Gastrocnemius medialis (tissue), 4 donors: ENCODE measurements at regions not wholly inside any gene's neighbourhood (a gene's known extent, or its start where the extent isn't known, plus 50 kb on each side); places are given as distances from the start of the nearest gene placed in this dataset.
"Not testable (repeated sequence)": the region's sequence is repeated elsewhere in the genome, so short reads cannot be mapped to it uniquely, and the experiment has no call there.

Experiments
- ATAC-seq, 2 donors: fragments of 150-250 bp; one replicate each; pipeline ENCODE4 v1.9.1; 2016
- DNase-seq, 2 donors: peaks; one replicate each; pipeline ENCODE4 v3.0.0-alpha.2; 2019
- H3K27ac ChIP-seq, 4 donors: fragments of 200-600 bp; sonication (generic); 1 replicate in 1 of 4; 2 replicates in 3 of 4; pipeline ENCODE4 v1.5.1; 2016 to 2018; ENCODE audit warnings: mild to moderate bottlenecking in 2 of 4, moderate library complexity in 1 of 4
- H3K27me3 ChIP-seq, 3 donors: fragments of 200-600 bp; sonication (generic) in 2 of 3; 1 replicate in 1 of 3; 2 replicates in 2 of 3; pipeline versions ENCODE4 v1.5.1 to v1.6.0; 2016 to 2019; ENCODE audit warnings: mild to moderate bottlenecking in 1 of 3, moderate library complexity in 1 of 3
- H3K36me3 ChIP-seq, 2 donors: fragments of 200-600 bp; sonication (generic) in 1 of 2; one replicate each; pipeline ENCODE4 v1.5.1; 2017 to 2018
- H3K4me1 ChIP-seq, 2 donors: fragments of 200-600 bp; sonication (generic) in 1 of 2; one replicate each; pipeline ENCODE4 v1.5.1; 2016 to 2017; ENCODE audit warnings: mild to moderate bottlenecking in 2 of 2
- H3K4me3 ChIP-seq, 4 donors: fragments of 200-600 bp; sonication (generic) in 3 of 4; 1 replicate in 1 of 4; 2 replicates in 3 of 4; pipeline ENCODE4 v1.5.1; 2016 to 2019; ENCODE audit warnings: mild to moderate bottlenecking in 2 of 4
- H3K9me3 ChIP-seq, 3 donors: fragments of 200-600 bp; sonication (generic) in 2 of 3; 1 replicate in 1 of 3; 2 replicates in 2 of 3; pipeline ENCODE4 v1.5.1; 2016 to 2019
- POLR2A ChIP-seq, 2 donors: fragments of 450-650 bp; IDR thresholded peaks; one replicate each; pipeline ENCODE4 v1.6.1; 2017; ENCODE audit warnings: antibody characterized with exemption in 2 of 2, mild to moderate bottlenecking in 2 of 2, moderate library complexity in 2 of 2
- in situ Hi-C, 4 donors: fragments of 200-750 bp; cut with MboI; loops; one replicate each; pipeline versions ENCODE4 v1.15.0 to v1.8.0; 2017; ENCODE audit warnings: low sequenced_read_pairs in 4 of 4
- intact Hi-C: fragments of 100-400 bp; cut with DNase I; formaldehyde crosslinking; loops from one replicate; pipeline ENCODE4 v1.15.1; 2023; ENCODE audit warnings: low total_unique reads
- TF ChIP-seq, protein P1 (sequence below), 5 experiments: fragments of 450-650 bp in 3 of 5; fragments of 200-600 bp in 2 of 5; sonication (generic) in 2 of 5; IDR thresholded peaks in 4 of 5; conservative IDR thresholded peaks in 1 of 5; 1 replicate in 4 of 5; 2 replicates in 1 of 5; pipeline ENCODE4 v1.5.1; 2016 to 2019; ENCODE audit warnings: antibody characterized with exemption in 5 of 5, mild to moderate bottlenecking in 3 of 5, moderate library complexity in 3 of 5

DNA sequence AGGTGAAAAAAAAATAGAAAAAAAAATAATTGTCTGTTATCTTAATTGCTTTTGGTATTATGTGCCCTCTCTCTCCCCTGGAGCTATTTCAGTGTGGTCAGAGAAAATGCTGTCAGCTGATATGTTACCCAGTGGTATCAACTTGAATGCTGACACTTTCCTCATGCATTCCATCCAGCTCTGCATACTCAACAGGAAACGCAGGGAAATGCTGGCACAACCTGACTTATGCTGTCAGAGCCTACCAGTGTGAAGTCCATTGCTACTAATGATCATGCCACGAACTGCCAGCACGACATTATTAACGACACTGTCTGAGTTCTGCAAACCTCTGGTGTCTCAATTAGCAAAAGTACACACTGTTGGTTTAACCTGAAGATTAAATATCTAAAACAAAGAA lies 182.8 kb downstream of the ZWINT start:
- Histone ChIP-seq H3K36me3 (no peaks in the 10 kb centered on the region), H3K27me3 (no peaks in the 10 kb centered on the region), H3K27ac (no peak overlapping the region), H3K9me3 (no peaks in the 10 kb centered on the region), H3K4me1 (no peaks in the 10 kb centered on the region), H3K4me3 (no peak overlapping the region)
- intact Hi-C loops (no loop called here), in situ Hi-C loops (no loop called here)
- DNase-seq = no peak
- no peak for ATAC-seq
- no peak for TF ChIP-seq POLR2A (IDR thresholded peaks at IDR 0.05)
- TF ChIP-seq, protein P1, sequence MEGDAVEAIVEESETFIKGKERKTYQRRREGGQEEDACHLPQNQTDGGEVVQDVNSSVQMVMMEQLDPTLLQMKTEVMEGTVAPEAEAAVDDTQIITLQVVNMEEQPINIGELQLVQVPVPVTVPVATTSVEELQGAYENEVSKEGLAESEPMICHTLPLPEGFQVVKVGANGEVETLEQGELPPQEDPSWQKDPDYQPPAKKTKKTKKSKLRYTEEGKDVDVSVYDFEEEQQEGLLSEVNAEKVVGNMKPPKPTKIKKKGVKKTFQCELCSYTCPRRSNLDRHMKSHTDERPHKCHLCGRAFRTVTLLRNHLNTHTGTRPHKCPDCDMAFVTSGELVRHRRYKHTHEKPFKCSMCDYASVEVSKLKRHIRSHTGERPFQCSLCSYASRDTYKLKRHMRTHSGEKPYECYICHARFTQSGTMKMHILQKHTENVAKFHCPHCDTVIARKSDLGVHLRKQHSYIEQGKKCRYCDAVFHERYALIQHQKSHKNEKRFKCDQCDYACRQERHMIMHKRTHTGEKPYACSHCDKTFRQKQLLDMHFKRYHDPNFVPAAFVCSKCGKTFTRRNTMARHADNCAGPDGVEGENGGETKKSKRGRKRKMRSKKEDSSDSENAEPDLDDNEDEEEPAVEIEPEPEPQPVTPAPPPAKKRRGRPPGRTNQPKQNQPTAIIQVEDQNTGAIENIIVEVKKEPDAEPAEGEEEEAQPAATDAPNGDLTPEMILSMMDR (IDR thresholded peaks at IDR 0.05 in 4 of 5, conservative IDR thresholded peaks at IDR 0.05 in 1 of 5) = no peak

DNA sequence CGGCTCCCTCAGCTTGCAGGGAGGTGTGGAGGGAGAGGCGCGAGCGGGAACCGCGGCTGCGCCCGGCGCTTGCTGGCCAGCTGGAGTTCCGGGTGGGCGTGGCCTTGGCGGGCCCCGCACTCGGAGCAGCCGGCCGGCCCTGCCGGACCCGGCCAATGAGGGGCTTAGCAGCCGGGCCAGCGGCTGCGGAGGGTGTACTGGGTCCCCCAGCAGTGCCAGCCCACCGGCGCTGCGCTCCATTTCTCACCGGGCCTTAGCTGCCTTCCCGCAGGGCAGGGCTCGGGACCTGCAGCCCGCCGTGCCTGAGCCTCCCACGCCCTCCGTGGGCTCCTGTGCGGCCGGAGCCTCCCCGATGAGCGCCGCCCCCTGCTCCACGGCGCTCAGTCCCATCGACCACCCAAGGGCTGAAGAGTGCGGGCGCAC lies 206.0 kb downstream of the ZWINT start:
- H3K27me3 ChIP-seq, in situ Hi-C loops, H3K4me3 ChIP-seq, ATAC-seq, intact Hi-C loops, H3K4me1 ChIP-seq, H3K27ac ChIP-seq, H3K36me3 ChIP-seq, DNase-seq, H3K9me3 ChIP-seq: not testable (repeated sequence)

DNA sequence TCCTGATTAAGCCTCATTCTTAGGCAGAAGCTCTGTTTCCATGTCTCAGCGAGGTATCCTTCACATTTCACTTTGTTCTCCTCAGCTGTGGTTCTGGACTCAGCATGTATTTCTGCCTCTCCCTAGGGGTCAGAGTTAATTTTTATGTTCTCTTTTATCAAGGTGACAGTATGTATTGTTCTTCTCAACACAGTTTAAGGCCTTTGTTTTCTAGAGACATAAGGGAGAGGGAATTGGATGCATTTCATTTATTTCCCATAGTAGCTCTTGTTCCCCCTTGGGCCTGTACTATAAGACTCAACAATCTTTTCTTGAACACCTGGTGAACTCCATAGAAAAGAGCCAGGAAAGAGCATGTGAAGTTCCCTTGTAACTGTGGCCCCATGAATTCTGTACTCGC lies 214.3 kb downstream of the ZWINT start:
- Histone ChIP-seq H3K9me3 (no peaks in the 10 kb centered on the region), H3K27me3 (no peaks in the 10 kb centered on the region), H3K27ac (no peak overlapping the region), H3K4me3 (no peak overlapping the region), H3K4me1 (no peaks in the 10 kb centered on the region), H3K36me3 (no peaks in the 10 kb centered on the region)
- no peak for TF ChIP-seq POLR2A (IDR thresholded peaks at IDR 0.05)
- TF ChIP-seq, protein P1 (IDR thresholded peaks at IDR 0.05 in 4 of 5, conservative IDR thresholded peaks at IDR 0.05 in 1 of 5) = no peak
- in situ Hi-C loops (no loop called here), intact Hi-C loops (no loop called here)
- DNase-seq = no peak
- ATAC-seq = no peak

DNA sequence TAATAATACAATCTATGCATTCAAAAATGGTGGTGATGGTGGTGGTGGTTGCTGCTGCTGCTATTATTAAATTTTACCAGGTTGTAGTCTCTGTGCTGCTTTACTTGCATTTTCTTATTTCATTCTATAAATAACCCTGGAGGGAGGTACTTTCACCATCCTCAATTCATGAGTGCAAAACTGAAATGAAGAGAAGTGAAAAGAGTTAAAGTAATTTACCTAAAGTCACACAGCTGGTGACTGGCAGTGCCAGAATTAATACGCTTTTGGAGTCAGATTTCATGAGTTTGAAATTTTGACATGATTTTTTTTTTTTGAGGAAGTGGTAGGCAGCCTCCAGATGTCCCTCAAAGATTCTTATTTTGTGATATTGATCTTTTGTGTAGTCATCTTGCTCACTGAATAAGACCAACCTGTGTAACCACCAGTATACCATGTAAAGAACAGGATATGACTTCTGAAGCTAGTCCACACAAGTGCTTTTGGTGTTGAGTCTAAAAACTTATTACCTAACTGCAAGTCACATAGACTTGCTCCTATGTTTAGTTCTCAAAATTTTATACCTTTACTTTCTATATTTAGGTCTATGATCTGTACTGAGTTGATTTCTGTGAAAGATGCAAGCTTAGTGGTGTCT lies 218.8 kb downstream of the ZWINT start:
- DNase-seq = no peak
- TF ChIP-seq POLR2A (IDR thresholded peaks at IDR 0.05) = no peak
- TF ChIP-seq, protein P1 (IDR thresholded peaks at IDR 0.05 in 4 of 5, conservative IDR thresholded peaks at IDR 0.05 in 1 of 5) = no peak
- H3K9me3 ChIP-seq = no peaks in the 10 kb centered on the region
- H3K27me3 ChIP-seq = no peaks in the 10 kb centered on the region
- H3K4me1 ChIP-seq = no peaks in the 10 kb centered on the region
- no peak overlapping the region for H3K27ac ChIP-seq
- no peaks in the 10 kb centered on the region for H3K36me3 ChIP-seq
- intact Hi-C loops (no loop called here), in situ Hi-C loops (no loop called here)
- no peak overlapping the region for H3K4me3 ChIP-seq
- no peak for ATAC-seq

DNA sequence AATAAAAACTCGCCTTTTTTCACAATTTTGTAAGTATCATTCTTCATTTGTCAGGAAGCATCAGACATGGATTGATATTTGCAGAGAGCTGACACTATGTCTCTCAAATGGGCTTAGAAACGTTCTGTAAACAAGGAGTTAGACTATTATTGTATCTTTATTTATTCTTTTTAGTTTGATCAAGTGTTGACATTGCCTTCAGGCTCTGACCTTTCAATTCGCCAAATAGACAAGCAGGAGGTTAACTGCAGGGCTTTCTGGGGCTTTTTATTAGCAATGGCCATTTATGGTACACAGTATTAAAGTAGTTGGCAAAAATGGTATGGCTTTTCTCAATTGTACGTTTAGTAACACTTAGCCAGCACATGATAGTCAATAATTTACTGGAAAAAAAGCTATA lies 221.7 kb downstream of the ZWINT start:
- H3K36me3 ChIP-seq = no peaks in the 10 kb centered on the region
- H3K4me3 ChIP-seq = no peak overlapping the region
- H3K27ac ChIP-seq = no peak overlapping the region
- intact Hi-C loops = no loop called here
- ATAC-seq (no peak), DNase-seq (no peak)
- H3K27me3 ChIP-seq = no peaks in the 10 kb centered on the region
- TF ChIP-seq POLR2A (IDR thresholded peaks at IDR 0.05) = no peak
- TF ChIP-seq, protein P1 (IDR thresholded peaks at IDR 0.05 in 4 of 5, conservative IDR thresholded peaks at IDR 0.05 in 1 of 5) = no peak
- no peaks in the 10 kb centered on the region for H3K9me3 ChIP-seq
- no peaks in the 10 kb centered on the region for H3K4me1 ChIP-seq
- in situ Hi-C loops = no loop called here
